Prostate gland (tissue), 2 donors: ENCODE measurements at regions not wholly inside any gene's neighbourhood (a gene's known extent, or its start where the extent isn't known, plus 50 kb on each side); places are given as distances from the start of the nearest gene placed in this dataset.

ENCODE experiments used
- DNase-seq: peaks from one replicate; pipeline ENCODE4 v3.0.0-alpha.2; 2019; ENCODE audit warnings: low spot score
- H3K27ac ChIP-seq, 2 donors: fragments of 200-600 bp; sonication (generic); 2 replicates each; pipeline ENCODE4 v1.5.1; 2017 to 2019
- H3K27me3 ChIP-seq: fragments of 200-600 bp; sonication (generic); replicated peaks from 2 replicates; pipeline ENCODE4 v1.5.1; 2019; ENCODE audit not compliant: insufficient read depth
- H3K36me3 ChIP-seq, 2 donors: fragments of 200-600 bp; sonication (generic); 1 replicate in 1 of 2; 2 replicates in 1 of 2; pipeline versions ENCODE4 v1.5.1 to v1.8.1; 2017 to 2019
- H3K4me1 ChIP-seq: fragments of 200-600 bp; sonication (generic); replicated peaks from 2 replicates; pipeline ENCODE4 v1.5.1; 2019
- H3K4me3 ChIP-seq, 2 donors: fragments of 200-600 bp; sonication (generic); 2 replicates each; pipeline ENCODE4 v1.5.1; 2017 to 2019
- H3K9me3 ChIP-seq: fragments of 200-600 bp; sonication (generic); 2 replicates; pipeline ENCODE4 v1.5.1; 2017
- POLR2A ChIP-seq: fragments of 450-650 bp; IDR thresholded peaks from one replicate; pipeline ENCODE4 v1.6.1; 2016; ENCODE audit warnings: antibody characterized with exemption, mild to moderate bottlenecking
- POLR2AphosphoS5 ChIP-seq: sonication (generic); formaldehyde crosslinking; IDR thresholded peaks from one replicate; pipeline ENCODE4 v1.6.1; 2017; ENCODE audit warnings: antibody characterized with exemption
- WGBS: methylation state at CpG from one replicate; pipeline ENCODE4 v1.1.5; 2018; 5-methylcytosine and 5-hydroxymethylcytosine counted together
- intact Hi-C: fragments of 100-400 bp; cut with DNase I; formaldehyde crosslinking; loops from one replicate; pipeline ENCODE4 v1.14.2; 2022
- TF ChIP-seq, protein P1 (sequence below), 4 experiments: fragments of 200-600 bp in 2 of 4; fragments of 450-650 bp in 2 of 4; sonication (generic) in 2 of 4; IDR thresholded peaks; 1 replicate in 3 of 4; 2 replicates in 1 of 4; pipeline ENCODE4 v1.5.1; 2016 to 2019; ENCODE audit warnings: antibody characterized with exemption in 4 of 4, mild to moderate bottlenecking in 2 of 4, moderate library complexity in 2 of 4

DNA sequence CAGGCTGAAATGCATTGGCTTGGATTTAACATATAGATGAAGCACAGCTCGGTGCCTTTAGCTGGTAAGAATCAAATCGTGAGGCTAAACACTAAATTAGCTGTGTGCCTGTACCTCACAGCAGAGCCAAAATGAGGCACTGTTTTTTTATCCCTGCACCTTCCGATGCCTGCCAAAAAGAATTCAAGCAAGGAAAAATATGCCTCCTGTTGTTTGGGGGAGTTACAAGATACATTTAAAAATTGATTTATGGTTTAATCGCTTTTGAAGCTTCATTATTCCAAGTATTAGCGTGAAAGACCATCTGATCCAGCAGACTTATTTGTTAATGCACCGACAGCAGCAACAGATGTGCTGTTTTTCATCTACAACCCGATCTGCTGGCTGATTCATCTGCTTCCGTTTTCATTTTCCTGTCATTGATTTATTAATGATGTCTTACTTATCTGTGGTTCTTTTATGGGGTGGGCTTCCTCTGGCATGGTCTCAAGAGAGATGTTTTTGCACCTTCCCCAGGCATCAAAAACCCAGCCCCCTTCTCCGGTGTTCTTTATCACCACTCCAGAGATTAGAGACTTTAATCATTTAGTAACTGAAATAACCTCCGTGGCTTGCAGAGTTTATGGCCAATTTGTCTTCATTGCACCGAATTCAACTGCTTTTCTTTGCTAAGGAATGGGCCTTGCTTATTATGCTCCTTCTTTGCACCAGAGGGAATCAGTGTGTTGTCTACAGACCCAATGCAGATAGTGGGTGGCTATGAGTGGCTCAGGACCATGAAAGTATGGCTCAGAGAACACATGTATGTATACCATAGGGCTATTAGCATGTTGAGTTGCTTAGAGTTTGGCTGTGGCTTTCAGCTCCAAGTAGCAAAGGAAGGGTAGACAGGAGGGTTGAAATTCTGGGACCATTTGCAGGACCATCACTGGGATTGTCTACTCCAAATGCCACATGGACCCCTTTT is 166.8 kb upstream of the TMEM260 start:
- H3K36me3 ChIP-seq, result no peaks in the 10 kb centered on the region
- no peaks in the 10 kb centered on the region for H3K27me3 ChIP-seq
- no peaks in the 10 kb centered on the region for H3K4me1 ChIP-seq
- DNase-seq, result no peak
- H3K4me3 ChIP-seq, result no peak overlapping the region
- WGBS, result 11% methylated on average over 11 of the region's 11 CpGs
- H3K9me3 ChIP-seq, result no peaks in the 10 kb centered on the region
- H3K27ac ChIP-seq, result no peak overlapping the region
- TF ChIP-seq, protein P1, sequence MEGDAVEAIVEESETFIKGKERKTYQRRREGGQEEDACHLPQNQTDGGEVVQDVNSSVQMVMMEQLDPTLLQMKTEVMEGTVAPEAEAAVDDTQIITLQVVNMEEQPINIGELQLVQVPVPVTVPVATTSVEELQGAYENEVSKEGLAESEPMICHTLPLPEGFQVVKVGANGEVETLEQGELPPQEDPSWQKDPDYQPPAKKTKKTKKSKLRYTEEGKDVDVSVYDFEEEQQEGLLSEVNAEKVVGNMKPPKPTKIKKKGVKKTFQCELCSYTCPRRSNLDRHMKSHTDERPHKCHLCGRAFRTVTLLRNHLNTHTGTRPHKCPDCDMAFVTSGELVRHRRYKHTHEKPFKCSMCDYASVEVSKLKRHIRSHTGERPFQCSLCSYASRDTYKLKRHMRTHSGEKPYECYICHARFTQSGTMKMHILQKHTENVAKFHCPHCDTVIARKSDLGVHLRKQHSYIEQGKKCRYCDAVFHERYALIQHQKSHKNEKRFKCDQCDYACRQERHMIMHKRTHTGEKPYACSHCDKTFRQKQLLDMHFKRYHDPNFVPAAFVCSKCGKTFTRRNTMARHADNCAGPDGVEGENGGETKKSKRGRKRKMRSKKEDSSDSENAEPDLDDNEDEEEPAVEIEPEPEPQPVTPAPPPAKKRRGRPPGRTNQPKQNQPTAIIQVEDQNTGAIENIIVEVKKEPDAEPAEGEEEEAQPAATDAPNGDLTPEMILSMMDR (IDR thresholded peaks at IDR 0.05), result no peak
- TF ChIP-seq POLR2AphosphoS5 (no peak), POLR2A (no peak)
- intact Hi-C loops, result no loop called here

DNA sequence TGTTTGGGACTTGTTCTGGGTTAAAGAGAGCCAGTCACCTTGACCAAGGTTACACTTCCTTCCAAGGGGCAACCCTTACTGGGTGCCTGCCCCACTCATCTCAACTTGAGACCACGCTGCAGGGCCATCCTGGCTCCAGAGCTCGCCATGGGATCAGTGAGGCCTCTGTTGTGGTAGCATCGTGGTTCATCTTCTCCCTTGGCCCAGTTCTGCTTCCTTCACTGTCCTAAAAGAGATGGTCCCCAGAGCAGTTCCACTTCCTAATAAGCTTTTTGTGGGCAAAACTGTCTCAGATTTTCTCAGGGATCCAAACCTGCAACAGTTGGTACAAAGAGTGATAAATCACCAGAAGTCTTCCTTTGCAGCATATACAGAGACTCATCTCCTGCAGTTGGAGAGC is 165.9 kb upstream of the TMEM260 start:
- intact Hi-C loops, result no loop called here
- H3K27ac ChIP-seq, result no peak overlapping the region
- H3K27me3 ChIP-seq, result no peaks in the 10 kb centered on the region
- no peak for TF ChIP-seq POLR2AphosphoS5
- no peak for TF ChIP-seq POLR2A
- TF ChIP-seq, protein P1 (IDR thresholded peaks at IDR 0.05), result no peak
- DNase-seq, result no peak
- no peaks in the 10 kb centered on the region for H3K9me3 ChIP-seq
- H3K4me3 ChIP-seq, result no peak overlapping the region
- 94% methylated on average over 3 of the region's 3 CpGs for WGBS
- H3K36me3 ChIP-seq, result no peaks in the 10 kb centered on the region
- no peaks in the 10 kb centered on the region for H3K4me1 ChIP-seq

DNA sequence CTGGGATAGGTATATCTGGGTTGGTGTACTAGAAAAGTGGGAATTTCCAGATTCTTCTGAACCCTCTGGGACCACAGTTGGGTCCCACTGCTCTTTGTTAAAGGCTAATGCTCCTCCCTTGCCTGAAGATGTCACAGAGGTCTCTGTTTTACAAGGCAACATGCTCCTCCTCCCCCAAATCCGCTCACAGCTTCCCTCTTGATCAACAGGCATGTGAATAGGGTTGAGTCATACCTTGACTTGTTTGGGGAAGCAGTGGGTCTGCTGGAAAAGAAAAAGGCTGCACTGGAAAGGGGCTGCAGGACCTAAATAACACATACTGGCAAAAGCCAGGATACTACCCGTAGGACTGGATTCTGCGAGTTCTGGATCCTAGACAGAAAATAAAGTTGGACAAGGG is 165.4 kb upstream of the TMEM260 start:
- intact Hi-C loops, result no loop called here

DNA sequence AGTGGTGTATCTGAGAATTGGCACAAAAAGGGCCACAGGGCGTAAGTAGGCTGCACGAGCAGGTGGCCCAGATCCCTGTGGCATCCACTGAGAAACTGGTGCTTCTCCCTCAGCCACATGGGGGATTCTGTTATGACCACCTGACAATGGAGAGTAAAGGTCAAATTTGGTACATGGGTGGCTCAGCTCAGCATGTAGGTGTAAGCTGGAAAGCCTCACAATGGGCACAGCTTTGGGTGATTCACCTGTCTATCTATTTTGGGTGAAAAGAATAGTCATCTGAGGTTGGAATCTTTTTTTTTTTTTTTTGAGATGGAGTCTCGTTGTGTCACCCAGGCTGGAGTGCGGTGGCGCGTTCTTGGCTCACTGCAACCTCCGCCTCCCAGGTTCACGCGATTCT is 163.4 kb upstream of the TMEM260 start:
- H3K27ac ChIP-seq, result no peak overlapping the region
- intact Hi-C loops, result no loop called here
- no peaks in the 10 kb centered on the region for H3K27me3 ChIP-seq
- H3K36me3 ChIP-seq, result no peaks in the 10 kb centered on the region
- DNase-seq, result no peak
- H3K9me3 ChIP-seq, result no peaks in the 10 kb centered on the region
- no peak overlapping the region for H3K4me3 ChIP-seq
- H3K4me1 ChIP-seq, result no peaks in the 10 kb centered on the region
- 98% methylated on average over 9 of the region's 9 CpGs for WGBS
- TF ChIP-seq POLR2A, result no peak
- TF ChIP-seq, protein P1 (IDR thresholded peaks at IDR 0.05), result no peak

More for the DNA sequence above, 165.4 kb upstream of the TMEM260 start:
- WGBS, result 99% methylated on average over 3 of the region's 3 CpGs
- DNase-seq, result no peak
- Histone ChIP-seq H3K27ac (no peak overlapping the region), H3K4me1 (no peaks in the 10 kb centered on the region), H3K27me3 (no peaks in the 10 kb centered on the region), H3K9me3 (no peaks in the 10 kb centered on the region), H3K4me3 (no peak overlapping the region), H3K36me3 (no peaks in the 10 kb centered on the region)
- TF ChIP-seq POLR2A (no peak), POLR2AphosphoS5 (no peak)
- TF ChIP-seq, protein P1 (IDR thresholded peaks at IDR 0.05), result no peak

DNA sequence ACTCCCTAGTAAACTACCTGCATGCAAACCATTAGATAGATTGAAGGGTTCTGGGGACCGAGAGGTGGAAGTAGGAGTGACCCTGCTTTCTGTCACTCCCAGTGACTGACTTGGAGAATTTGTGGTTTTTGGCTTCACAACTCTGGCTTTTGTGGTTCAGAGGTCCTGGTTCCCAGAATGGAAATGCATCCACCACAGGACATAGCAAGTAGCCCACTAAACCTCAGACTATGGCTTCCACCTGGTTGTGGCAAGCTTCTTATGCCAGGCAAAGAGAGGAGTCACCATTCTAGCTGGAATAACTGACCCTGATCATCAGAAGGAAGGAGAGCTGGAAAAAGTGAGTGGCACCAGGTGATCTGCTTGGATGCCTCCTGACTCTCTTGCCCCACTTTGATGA is 162.4 kb upstream of the TMEM260 start:
- intact Hi-C loops, result no loop called here
- no peak overlapping the region for H3K27ac ChIP-seq
- DNase-seq, result no peak
- no peaks in the 10 kb centered on the region for H3K27me3 ChIP-seq
- H3K36me3 ChIP-seq, result no peaks in the 10 kb centered on the region
- TF ChIP-seq POLR2A (no peak), POLR2AphosphoS5 (no peak)
- TF ChIP-seq, protein P1 (IDR thresholded peaks at IDR 0.05), result no peak
- H3K4me1 ChIP-seq, result no peaks in the 10 kb centered on the region
- H3K4me3 ChIP-seq, result no peak overlapping the region
- 86% methylated on average over 1 of the region's 1 CpG for WGBS
- no peaks in the 10 kb centered on the region for H3K9me3 ChIP-seq
